Liver (tissue), 8 donors: ENCODE measurements at regions not wholly inside any gene's neighbourhood (a gene's known extent, or its start where the extent isn't known, plus 50 kb on each side); places are given as distances from the start of the nearest gene placed in this dataset.
A peak's percentile ranks its signal among the peaks of the same experiment; 100 is the strongest.

Experiments
- DNase-seq: peaks from one replicate; pipeline ENCODE4 v3.0.0-alpha.2; 2017; ENCODE audit warnings: low spot score
- H3K27ac ChIP-seq, 2 donors: one replicate each; pipeline ENCODE4 v1.7.0; 2013; ENCODE audit warnings: inconsistent platforms in 2 of 2, low read length in 2 of 2, control low read depth in 1 of 2, low read depth in 1 of 2, mild to moderate bottlenecking in 1 of 2
- H3K27me3 ChIP-seq, 4 donors: one replicate each; pipeline versions ENCODE4 v1.6.1 to v1.7.0; 2013; ENCODE audit warnings: low read length in 3 of 4, inconsistent platforms in 1 of 4, mild to moderate bottlenecking in 1 of 4, moderate library complexity in 1 of 4; ENCODE audit not compliant: control insufficient read depth in 4 of 4, insufficient read depth in 4 of 4
- H3K36me3 ChIP-seq, 4 donors: one replicate each; pipeline versions ENCODE4 v1.6.1 to v1.7.0; 2013; ENCODE audit warnings: low read length in 3 of 4, mild to moderate bottlenecking in 3 of 4, low read depth in 1 of 4, moderate library complexity in 1 of 4; ENCODE audit not compliant: control insufficient read depth in 4 of 4, insufficient read depth in 3 of 4
- H3K4me1 ChIP-seq, 4 donors: one replicate each; pipeline versions ENCODE4 v1.6.1 to v1.7.0; 2013; ENCODE audit warnings: low read length in 3 of 4, mild to moderate bottlenecking in 3 of 4, moderate library complexity in 1 of 4; ENCODE audit not compliant: control insufficient read depth in 4 of 4, insufficient read depth in 4 of 4
- H3K4me3 ChIP-seq, 3 donors: one replicate each; pipeline versions ENCODE4 v1.6.1 to v1.7.0; 2013; ENCODE audit warnings: low read length in 3 of 3, control low read depth in 1 of 3, low read depth in 1 of 3, mild to moderate bottlenecking in 1 of 3
- H3K9ac ChIP-seq, 2 donors: one replicate each; pipeline ENCODE4 v1.7.0; 2013; ENCODE audit warnings: low read length in 2 of 2, mild to moderate bottlenecking in 2 of 2, moderate library complexity in 2 of 2, control low read depth in 1 of 2, low read depth in 1 of 2
- H3K9me3 ChIP-seq, 4 donors: one replicate each; pipeline versions ENCODE4 v1.6.1 to v1.7.0; 2013; ENCODE audit warnings: low read length in 3 of 4; ENCODE audit not compliant: control insufficient read depth in 4 of 4
- ATF3 ChIP-seq: IDR thresholded peaks from 2 replicates; pipeline ENCODE4 v1.6.1; 2016; ENCODE audit warnings: antibody characterized with exemption
- EGR1 ChIP-seq, 2 donors: IDR thresholded peaks; 2 replicates each; pipeline ENCODE4 v1.6.1; 2016 to 2018; ENCODE audit warnings: antibody characterized with exemption in 2 of 2, low read depth in 2 of 2
- FOXA2 ChIP-seq: IDR thresholded peaks from 2 replicates; pipeline ENCODE4 v1.6.1; 2016; ENCODE audit warnings: antibody characterized with exemption
- GABPA ChIP-seq, 2 donors: IDR thresholded peaks in 1 of 2; conservative IDR thresholded peaks in 1 of 2; 2 replicates each; pipeline ENCODE4 v1.6.1; 2016; ENCODE audit warnings: antibody characterized with exemption in 2 of 2, mild to moderate bottlenecking in 1 of 2, moderate library complexity in 1 of 2
- HNF4A ChIP-seq, 2 donors: conservative IDR thresholded peaks; 2 replicates each; pipeline ENCODE4 v1.6.1; 2016; ENCODE audit warnings: antibody characterized with exemption in 2 of 2, mild to moderate bottlenecking in 2 of 2
- NR2F2 ChIP-seq: IDR thresholded peaks from 2 replicates; pipeline ENCODE4 v1.6.1; 2016; ENCODE audit warnings: antibody characterized with exemption
- RAD21 ChIP-seq, 2 donors: IDR thresholded peaks; 2 replicates each; pipeline ENCODE4 v1.6.1; 2016; ENCODE audit warnings: antibody characterized with exemption in 2 of 2, mild to moderate bottlenecking in 2 of 2
- REST ChIP-seq: IDR thresholded peaks from 2 replicates; pipeline ENCODE4 v1.6.1; 2016; ENCODE audit warnings: antibody characterized with exemption, mild to moderate bottlenecking
- YY1 ChIP-seq: IDR thresholded peaks from 2 replicates; pipeline ENCODE4 v1.6.1; 2016; ENCODE audit warnings: antibody characterized with exemption, mild to moderate bottlenecking
- WGBS: extraction: QIAGEN DNeasy Blood & Tissue Kit; methylation state at CpG from one replicate; pipeline ENCODE4 v1.1.7; 2013; 5-methylcytosine and 5-hydroxymethylcytosine counted together
- TF ChIP-seq, protein P1 (sequence below): IDR thresholded peaks from 2 replicates; pipeline ENCODE4 v1.6.1; 2016; ENCODE audit warnings: antibody characterized with exemption
- TF ChIP-seq, protein P2 (sequence below): fragments of 150-350 bp; IDR thresholded peaks from 2 replicates; pipeline ENCODE4 v1.5.1; 2017; ENCODE audit warnings: improper control_type of control experiment, low read depth, low read length; ENCODE audit not compliant: missing input control
- TF ChIP-seq, protein P3 (sequence below): IDR thresholded peaks from 2 replicates; pipeline ENCODE4 v1.6.1; 2016; ENCODE audit warnings: antibody characterized with exemption
- donor health status: healthy.
- donor health status: healthy.
- donor health status: healthy.
- donor health status: healthy.
- donor health status: healthy.

DNA sequence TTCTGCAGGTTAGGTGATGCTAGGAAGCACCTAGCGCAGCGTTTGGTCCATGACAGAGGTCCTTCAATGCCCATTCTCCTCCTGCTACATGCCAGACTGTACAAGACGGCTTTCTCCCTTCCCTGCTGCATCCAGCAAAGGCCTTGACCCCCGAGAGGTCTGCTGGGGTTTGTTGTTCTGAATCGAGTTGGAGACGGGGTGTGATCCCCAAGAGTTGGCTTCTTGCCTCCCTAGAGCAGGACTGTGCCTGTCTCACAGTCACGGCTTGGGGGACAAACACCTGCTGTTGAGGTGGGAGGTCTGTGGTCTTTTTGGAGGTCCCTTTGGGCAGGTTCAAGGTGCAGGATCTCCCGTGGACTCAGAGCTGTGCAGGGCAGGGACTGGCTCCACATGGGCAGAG, 352.3 kb upstream of the B3GAT1 start (continued):
- TF ChIP-seq REST = no peak
- no peak for TF ChIP-seq YY1

DNA sequence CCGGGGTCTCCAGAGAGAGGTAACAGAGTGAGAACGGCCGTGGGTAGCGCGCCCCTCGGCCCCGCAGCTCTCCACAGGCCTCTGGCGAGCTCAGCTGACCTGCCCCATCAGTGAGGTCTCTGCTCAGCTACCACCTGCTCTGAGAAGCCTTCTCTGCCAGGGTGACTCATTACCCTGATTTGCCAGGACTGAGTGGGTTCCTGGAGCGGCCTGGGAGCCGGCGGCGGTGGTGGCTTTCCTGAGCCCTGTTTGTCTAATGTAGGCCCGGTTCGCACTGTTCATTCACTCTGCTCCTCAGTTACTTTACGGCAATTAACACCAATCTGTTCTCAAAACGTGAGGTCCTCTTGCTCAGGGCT, 351.0 kb upstream of the B3GAT1 start:
- H3K4me3 ChIP-seq = peak overlapping the region in 1 of 3 donors; percentile 46
- peaks cover 0 to 5% (median 2%) of the 10 kb centered on the region in 4 donors for H3K9me3 ChIP-seq
- H3K4me1 ChIP-seq = no peaks in the 10 kb centered on the region
- H3K9ac ChIP-seq = no peak overlapping the region
- no peak overlapping the region for H3K27ac ChIP-seq
- peaks cover 0 to 3% (median 0%) of the 10 kb centered on the region in 4 donors for H3K27me3 ChIP-seq
- no peak for DNase-seq
- TF ChIP-seq EGR1 (IDR thresholded peaks at IDR 0.05; ENCODE audit: low read depth in 2 of 2) = no peak
- no peak for TF ChIP-seq ATF3
- no peak for TF ChIP-seq YY1
- no peak for TF ChIP-seq REST
- no peak for TF ChIP-seq RAD21 (IDR thresholded peaks at IDR 0.05)
- TF ChIP-seq, protein P1, sequence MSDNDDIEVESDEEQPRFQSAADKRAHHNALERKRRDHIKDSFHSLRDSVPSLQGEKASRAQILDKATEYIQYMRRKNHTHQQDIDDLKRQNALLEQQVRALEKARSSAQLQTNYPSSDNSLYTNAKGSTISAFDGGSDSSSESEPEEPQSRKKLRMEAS = no peak
- TF ChIP-seq FOXA2 = no peak
- TF ChIP-seq, protein P2, sequence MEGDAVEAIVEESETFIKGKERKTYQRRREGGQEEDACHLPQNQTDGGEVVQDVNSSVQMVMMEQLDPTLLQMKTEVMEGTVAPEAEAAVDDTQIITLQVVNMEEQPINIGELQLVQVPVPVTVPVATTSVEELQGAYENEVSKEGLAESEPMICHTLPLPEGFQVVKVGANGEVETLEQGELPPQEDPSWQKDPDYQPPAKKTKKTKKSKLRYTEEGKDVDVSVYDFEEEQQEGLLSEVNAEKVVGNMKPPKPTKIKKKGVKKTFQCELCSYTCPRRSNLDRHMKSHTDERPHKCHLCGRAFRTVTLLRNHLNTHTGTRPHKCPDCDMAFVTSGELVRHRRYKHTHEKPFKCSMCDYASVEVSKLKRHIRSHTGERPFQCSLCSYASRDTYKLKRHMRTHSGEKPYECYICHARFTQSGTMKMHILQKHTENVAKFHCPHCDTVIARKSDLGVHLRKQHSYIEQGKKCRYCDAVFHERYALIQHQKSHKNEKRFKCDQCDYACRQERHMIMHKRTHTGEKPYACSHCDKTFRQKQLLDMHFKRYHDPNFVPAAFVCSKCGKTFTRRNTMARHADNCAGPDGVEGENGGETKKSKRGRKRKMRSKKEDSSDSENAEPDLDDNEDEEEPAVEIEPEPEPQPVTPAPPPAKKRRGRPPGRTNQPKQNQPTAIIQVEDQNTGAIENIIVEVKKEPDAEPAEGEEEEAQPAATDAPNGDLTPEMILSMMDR = no peak
- no peak for TF ChIP-seq HNF4A (conservative IDR thresholded peaks at IDR 0.05)
- TF ChIP-seq, protein P3, sequence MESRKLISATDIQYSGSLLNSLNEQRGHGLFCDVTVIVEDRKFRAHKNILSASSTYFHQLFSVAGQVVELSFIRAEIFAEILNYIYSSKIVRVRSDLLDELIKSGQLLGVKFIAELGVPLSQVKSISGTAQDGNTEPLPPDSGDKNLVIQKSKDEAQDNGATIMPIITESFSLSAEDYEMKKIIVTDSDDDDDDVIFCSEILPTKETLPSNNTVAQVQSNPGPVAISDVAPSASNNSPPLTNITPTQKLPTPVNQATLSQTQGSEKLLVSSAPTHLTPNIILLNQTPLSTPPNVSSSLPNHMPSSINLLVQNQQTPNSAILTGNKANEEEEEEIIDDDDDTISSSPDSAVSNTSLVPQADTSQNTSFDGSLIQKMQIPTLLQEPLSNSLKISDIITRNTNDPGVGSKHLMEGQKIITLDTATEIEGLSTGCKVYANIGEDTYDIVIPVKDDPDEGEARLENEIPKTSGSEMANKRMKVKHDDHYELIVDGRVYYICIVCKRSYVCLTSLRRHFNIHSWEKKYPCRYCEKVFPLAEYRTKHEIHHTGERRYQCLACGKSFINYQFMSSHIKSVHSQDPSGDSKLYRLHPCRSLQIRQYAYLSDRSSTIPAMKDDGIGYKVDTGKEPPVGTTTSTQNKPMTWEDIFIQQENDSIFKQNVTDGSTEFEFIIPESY = no peak
- no peak for TF ChIP-seq GABPA (IDR thresholded peaks at IDR 0.05 in 1 of 2, conservative IDR thresholded peaks at IDR 0.05 in 1 of 2)
- no peak for TF ChIP-seq NR2F2
- WGBS = 86% methylated on average over 16 of the region's 16 CpGs
- H3K36me3 ChIP-seq = no peaks in the 10 kb centered on the region
